Activated T-helper 1 cell treated with Interleukin-2 at 50 U/mL for 16 hours (primary cell): ENCODE measurements at regions not wholly inside any gene's neighbourhood (a gene's known extent, or its start where the extent isn't known, plus 50 kb on each side); places are given as distances from the start of the nearest gene placed in this dataset.
"Not testable (repeated sequence)": the region's sequence is repeated elsewhere in the genome, so short reads cannot be mapped to it uniquely, and the experiment has no call there.

Source experiments
- DNase-seq: peaks from one replicate; pipeline ENCODE4 v3.0.0-alpha.2; 2020; ENCODE audit warnings: low read depth

DNA sequence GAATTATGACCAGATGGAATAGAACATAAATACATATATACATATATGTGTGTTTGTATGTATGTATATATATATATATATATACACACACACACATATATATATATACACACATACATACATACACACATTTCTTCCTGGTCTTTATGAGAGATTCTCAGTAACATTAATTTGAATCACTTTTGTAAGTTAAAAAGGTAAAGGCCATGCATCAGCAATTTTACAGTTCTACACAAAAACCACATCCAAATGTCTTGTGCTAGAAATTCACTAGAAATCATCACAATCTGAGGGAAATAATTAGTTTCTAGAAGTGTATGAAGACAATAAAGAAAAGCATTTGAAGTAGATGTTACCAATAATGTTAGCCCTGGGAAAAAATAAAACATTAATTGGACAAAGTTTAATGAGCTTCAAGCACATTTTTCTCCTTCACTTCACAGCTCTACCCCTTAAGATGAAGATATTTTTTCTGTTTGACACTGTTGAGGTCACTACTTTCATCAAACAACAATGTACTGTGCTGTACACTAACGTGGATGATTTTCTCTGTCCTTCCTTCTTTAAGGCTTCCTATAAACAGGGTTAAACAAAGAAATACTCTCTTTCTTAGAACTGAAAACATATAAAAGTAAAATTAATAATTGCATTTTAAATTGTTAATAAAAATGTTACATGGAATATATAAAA lies 189.2 kb upstream of the NR4A3 start:
- DNase-seq = no peak

GRCh38 chr9:99633265-99633664 lies 188.4 kb upstream of the NR4A3 start:
- DNase-seq = no peak

GRCh38 chr9:99634186-99634585 lies 187.5 kb upstream of the NR4A3 start:
- no peak for DNase-seq

DNA sequence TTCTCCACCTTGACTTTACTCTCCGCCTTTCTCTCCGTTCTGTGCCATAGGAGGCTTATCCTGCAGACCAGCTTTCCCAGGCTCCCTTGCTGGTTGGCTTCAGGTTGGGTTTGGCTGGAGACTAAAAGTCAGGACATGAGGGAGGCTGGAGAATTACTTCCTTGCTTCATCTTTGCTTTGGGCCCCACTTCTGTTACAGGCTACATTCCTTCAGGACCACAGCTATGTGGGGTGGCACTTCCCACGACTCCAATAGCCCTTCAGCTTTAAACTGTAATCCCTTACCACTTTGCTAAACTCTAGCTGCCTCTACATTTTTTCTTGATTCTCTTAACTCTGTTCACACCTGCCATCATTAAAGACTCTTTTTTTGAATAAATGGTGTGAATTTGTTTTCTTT lies 186.7 kb upstream of the NR4A3 start:
- DNase-seq = no peak

GRCh38 chr9:99637641-99638040 lies 184.0 kb upstream of the NR4A3 start:
- no peak for DNase-seq

GRCh38 chr9:99638971-99639370 lies 182.7 kb upstream of the NR4A3 start:
- DNase-seq = no peak

- no peak for DNase-seq
Measured at GRCh38 chr9:99647604-99648003, 174.1 kb upstream of the NR4A3 start.

DNA sequence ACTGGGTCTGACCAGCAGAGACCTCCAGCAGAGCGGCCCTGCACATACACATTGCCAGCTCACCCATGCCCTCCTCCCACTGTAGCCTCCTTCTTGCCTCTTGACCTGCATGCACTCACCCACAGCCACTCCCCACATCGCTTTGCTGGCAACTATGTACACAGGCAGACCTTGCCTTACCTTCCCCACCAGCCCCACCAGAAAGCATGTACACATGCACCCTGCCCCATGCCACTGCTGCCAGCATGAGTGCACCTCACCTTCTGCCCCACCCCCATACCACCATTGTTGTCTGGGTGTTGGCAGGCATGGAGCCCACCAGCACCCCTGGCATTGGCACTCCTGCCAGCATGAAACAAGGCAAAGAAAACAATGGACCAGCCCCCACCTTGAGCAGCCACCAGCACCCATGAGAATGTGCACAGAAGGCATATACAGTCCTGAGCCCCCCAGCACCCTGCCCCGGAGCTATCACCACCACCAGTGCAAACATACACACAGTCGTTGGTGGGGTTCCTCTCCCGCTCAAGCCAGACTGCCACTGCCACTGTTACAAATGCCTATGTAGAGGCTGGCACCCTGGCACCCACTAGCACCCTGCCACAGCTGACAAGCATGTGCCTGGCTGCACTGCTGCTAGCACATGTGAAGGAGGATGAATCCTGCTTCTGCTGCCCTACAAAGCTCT lies 171.4 kb upstream of the NR4A3 start:
- no peak for DNase-seq

GRCh38 chr9:99660191-99660636 lies 161.5 kb upstream of the NR4A3 start:
- DNase-seq = no peak

GRCh38 chr9:99663297-99663696 lies 158.4 kb upstream of the NR4A3 start:
- no peak for DNase-seq

DNA sequence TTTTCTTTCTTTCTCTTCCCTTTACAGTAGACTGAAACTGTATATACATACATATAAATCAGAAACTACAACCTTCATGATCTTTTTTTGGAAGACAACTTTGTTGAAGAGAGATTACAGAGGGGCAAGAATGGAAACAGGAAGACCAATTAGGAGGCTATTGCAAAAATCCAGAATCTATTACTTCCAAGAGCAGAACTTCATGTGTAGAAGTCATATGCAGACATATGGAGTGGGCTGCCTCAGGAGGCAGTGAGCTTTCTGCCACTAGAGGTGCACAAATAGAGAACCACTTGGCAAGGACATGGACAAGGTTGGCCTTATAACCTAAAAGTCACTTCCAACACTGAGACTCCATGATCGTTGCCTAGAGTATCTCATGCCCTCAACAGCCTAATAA lies 157.8 kb upstream of the NR4A3 start:
- no peak for DNase-seq

DNA sequence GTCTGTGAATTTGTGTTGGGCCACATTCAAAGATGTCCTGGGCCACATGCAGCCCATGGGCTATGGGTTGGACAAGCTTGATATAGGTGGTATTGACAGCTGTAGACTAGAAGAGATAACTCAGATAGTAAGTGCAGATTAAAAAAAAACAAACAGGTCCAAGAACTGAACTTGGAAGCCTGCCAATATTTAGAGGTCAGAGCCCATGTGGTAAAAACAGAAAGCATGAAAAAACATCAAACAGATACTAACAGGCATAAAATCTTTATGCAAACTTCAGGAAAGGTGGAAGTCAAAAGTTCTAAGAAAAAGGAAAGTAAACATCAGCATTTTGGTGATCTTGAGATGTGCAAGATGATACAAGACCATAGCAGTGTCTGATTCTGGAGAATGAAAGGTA lies 155.1 kb upstream of the NR4A3 start:
- DNase-seq = no peak

- DNase-seq = not testable (repeated sequence)
Measured at GRCh38 chr9:99670886-99671285, 150.8 kb upstream of the NR4A3 start.

GRCh38 chr9:99677281-99677680 lies 144.4 kb upstream of the NR4A3 start:
- no peak for DNase-seq

DNA sequence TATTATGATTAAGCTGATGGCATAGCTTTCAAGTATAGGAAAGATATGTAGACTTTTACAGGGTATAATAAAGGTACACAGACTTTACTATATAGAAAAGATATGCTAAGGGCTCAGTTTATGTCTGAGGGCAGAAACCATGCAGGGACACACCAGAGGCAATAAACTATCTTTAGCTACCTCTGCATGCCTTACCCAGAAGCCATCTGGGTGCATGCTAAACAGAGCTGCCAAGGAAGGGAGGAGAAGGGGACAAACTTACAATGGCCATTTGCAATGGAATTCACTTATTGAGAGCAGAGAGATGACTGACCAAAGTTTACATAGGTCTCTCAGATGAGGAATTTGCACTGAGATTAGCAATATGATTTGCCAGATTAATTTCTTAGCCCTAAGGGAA lies 143.1 kb upstream of the NR4A3 start:
- no peak for DNase-seq

DNA sequence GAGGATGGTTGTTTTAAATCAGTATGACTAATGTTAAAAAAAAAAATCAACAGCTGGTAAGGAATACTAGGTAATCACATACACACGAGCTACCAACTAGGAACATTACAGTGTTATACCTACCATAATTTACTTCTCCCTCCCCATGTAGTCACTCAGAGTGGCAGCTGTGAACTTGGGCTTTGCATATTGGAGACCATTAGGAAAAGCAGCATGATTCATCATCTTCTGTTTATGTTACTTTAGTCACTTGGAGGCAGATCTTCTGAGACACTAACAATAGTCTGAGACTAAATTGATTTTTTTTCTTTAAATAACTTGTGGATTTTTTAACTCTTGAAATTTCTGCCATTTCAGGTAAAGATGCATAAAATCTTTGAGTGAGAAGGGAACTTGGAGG lies 141.5 kb upstream of the NR4A3 start:
- DNase-seq = no peak

GRCh38 chr9:99681113-99681512 lies 140.6 kb upstream of the NR4A3 start:
- DNase-seq = no peak

DNA sequence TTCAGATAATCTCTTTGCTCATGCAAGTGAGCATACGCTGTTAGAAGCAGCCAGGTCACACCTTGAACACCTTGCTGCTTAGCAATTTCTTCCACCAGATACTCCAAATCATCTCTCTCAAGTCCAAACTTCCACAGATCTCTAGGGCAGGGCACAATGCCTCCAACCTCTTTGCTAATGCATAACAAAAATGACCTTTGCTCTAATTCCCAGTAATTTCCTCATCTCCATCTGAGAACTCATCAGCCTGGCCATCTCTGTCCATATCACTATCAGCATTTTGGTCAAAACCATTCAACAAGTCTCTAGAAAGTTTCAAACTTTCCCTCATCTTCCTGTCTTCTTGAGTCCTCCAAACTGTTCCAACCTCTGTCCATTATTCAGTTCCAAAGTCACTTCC lies 139.3 kb upstream of the NR4A3 start:
- no peak for DNase-seq

DNA sequence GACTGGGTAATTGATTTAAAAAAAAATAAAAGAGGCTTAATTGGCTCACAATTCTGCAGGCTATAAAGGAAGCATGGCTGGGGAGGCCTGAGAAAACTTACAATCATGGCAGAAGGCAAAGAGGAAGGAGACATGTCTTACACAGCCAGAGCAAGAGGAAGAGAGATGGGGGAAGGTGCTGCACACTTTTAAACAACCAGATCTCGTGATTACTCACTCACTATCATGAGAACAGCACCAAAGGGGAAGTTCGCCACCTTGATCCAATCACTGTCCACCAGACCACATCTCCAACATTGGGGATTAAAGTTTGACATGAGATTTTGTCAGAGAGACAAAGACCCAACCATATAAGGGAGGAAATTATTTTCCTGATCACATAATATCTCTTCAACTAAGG lies 138.8 kb upstream of the NR4A3 start:
- DNase-seq = no peak

- DNase-seq = no peak
Measured at GRCh38 chr9:99690573-99690972, 131.1 kb upstream of the NR4A3 start.

GRCh38 chr9:99693888-99694287 lies 127.8 kb upstream of the NR4A3 start:
- no peak for DNase-seq

- DNase-seq = no peak
Measured at GRCh38 chr9:99694393-99694792, 127.3 kb upstream of the NR4A3 start.

GRCh38 chr9:99699396-99699795 lies 122.3 kb upstream of the NR4A3 start:
- DNase-seq = no peak

GRCh38 chr9:99712214-99712613 lies 109.5 kb upstream of the NR4A3 start:
- no peak for DNase-seq
